Panc1 (cell line): ENCODE measurements at regions not wholly inside any gene's neighbourhood (a gene's known extent, or its start where the extent isn't known, plus 50 kb on each side); places are given as distances from the start of the nearest gene placed in this dataset.
"Not testable (repeated sequence)": the region's sequence is repeated elsewhere in the genome, so short reads cannot be mapped to it uniquely, and the experiment has no call there.

ENCODE experiments used
- CTCF ChIP-seq: fragments of 450-650 bp; IDR thresholded peaks from 2 replicates; pipeline ENCODE4 v1.5.1; 2017; ENCODE audit warnings: mild to moderate bottlenecking
- POLR2AphosphoS5 ChIP-seq: IDR thresholded peaks from 2 replicates; pipeline ENCODE4 v1.6.1; 2012; ENCODE audit warnings: mild to moderate bottlenecking, low read depth, low read length, moderate library complexity
- REST ChIP-seq, 2 experiments: IDR thresholded peaks; 2 replicates each; pipeline ENCODE4 v1.6.1; 2011 to 2012; ENCODE audit warnings: low read depth in 2 of 2, control low read depth in 1 of 2, low read length in 1 of 2, mild to moderate bottlenecking in 1 of 2, moderate library complexity in 1 of 2; ENCODE audit not compliant: insufficient read depth in 1 of 2
- SIN3A ChIP-seq: IDR thresholded peaks from 2 replicates; pipeline ENCODE4 v1.6.1; 2012; ENCODE audit warnings: low read depth, mild to moderate bottlenecking, low read length, moderate library complexity, borderline replicate concordance; ENCODE audit not compliant: insufficient read depth
- TCF7L2 ChIP-seq: IDR thresholded peaks from 2 replicates; pipeline ENCODE4 v1.6.1; 2011; ENCODE audit warnings: mild to moderate bottlenecking, low read depth, low read length, inconsistent platforms

GRCh38 chr4:87725287-87725686, 74.1 kb upstream of the IBSP start:
- not testable (repeated sequence) for TF ChIP-seq CTCF; POLR2AphosphoS5; REST (IDR thresholded peaks at IDR 0.05; ENCODE audit: insufficient read depth in 1 of 2, low read depth in 2 of 2, low read length in 1 of 2); SIN3A; TCF7L2
